K562 (cell line): ENCODE measurements at regions not wholly inside any gene's neighbourhood (a gene's known extent, or its start where the extent isn't known, plus 50 kb on each side); places are given as distances from the start of the nearest gene placed in this dataset.

Experiments
- ATAC-seq: fragments of 200-7000 bp; cut with Tn5 transposase; 3 replicates; pipeline ENCODE4 v1.9.1; 2020; ENCODE audit warnings: moderate library complexity
- BruUV-seq: library from RNA; stranded (reverse); fragments of 400-500 nt; replicated peaks from 2 replicates; lab custom pipeline; 2021; lab: Mats Ljungman, UMichigan
- CTCF ChIA-PET: fragments of 300-600 bp; formaldehyde crosslinking; extraction: SDS; loops from one replicate; lab custom pipeline; 2021; ENCODE audit warnings: low intra/inter-chr PET ratio; lab: Yijun Ruan, JAX
- POLR2A ChIA-PET: fragments of 300-600, 350-650 bp; sonication (Branson Sonifier 250); formaldehyde crosslinking; extraction: SDS; loops from one replicate; lab custom pipeline; 2021; ENCODE audit warnings: antibody characterized with exemption, inconsistent platforms; lab: Yijun Ruan, JAX
- DNase-seq, 4 experiments: peaks; one replicate each; pipeline versions ENCODE4 v3.0.0 to v3.0.0-alpha.2; 2011 to 2018; ENCODE audit warnings: low spot score in 3 of 4, mixed read lengths in 3 of 4; ENCODE audit errors: extremely low read depth in 1 of 4
- FAIRE-seq: peaks from 2 replicates; lab custom pipeline; 2011; peaks lifted over from hg19 to GRCh38; lab: Jason Lieb, UNC
- H2AFZ ChIP-seq: 2 replicates; pipeline ENCODE4 v1.6.0; 2011; ENCODE audit warnings: low read depth, low read length, control low read depth, inconsistent platforms
- H3K27ac ChIP-seq: fragments of 200-600 bp; 3 replicates; pipeline ENCODE4 v1.8.0; 2011; ENCODE audit warnings: low read depth, mild to moderate bottlenecking, control low read depth, inconsistent platforms, low read length, moderate library complexity, mixed read lengths; ENCODE audit errors: extremely low read depth
- H3K27me3 ChIP-seq, 2 experiments: fragments of 300-600 bp in 1 of 2; 2 replicates in 1 of 2; 3 replicates in 1 of 2; pipeline versions ENCODE4 v1.6.0 to v1.8.0; 2011; ENCODE audit warnings: inconsistent platforms in 2 of 2, low read length in 2 of 2, mild to moderate bottlenecking in 1 of 2, mixed read lengths in 1 of 2, moderate library complexity in 1 of 2; ENCODE audit not compliant: control insufficient read depth in 2 of 2, insufficient read depth in 2 of 2
- H3K36me3 ChIP-seq: fragments of 300-600 bp; 3 replicates; pipeline ENCODE4 v1.8.0; 2011; ENCODE audit warnings: mild to moderate bottlenecking, low read length, inconsistent platforms; ENCODE audit not compliant: control insufficient read depth, insufficient read depth
- H3K4me1 ChIP-seq, 2 experiments: fragments of 200-600 bp in 1 of 2; replicated peaks in 1 of 2; 2 replicates in 1 of 2; 3 replicates in 1 of 2; pipeline versions ENCODE4 v1.5.1 to v1.8.0; 2011; ENCODE audit warnings: inconsistent platforms in 2 of 2, low read length in 2 of 2, mild to moderate bottlenecking in 1 of 2, mixed read lengths in 1 of 2, moderate library complexity in 1 of 2; ENCODE audit not compliant: control insufficient read depth in 2 of 2, insufficient read depth in 2 of 2
- H3K4me2 ChIP-seq: 2 replicates; pipeline ENCODE4 v1.6.1; 2011; ENCODE audit warnings: low read length, control low read depth, inconsistent platforms, mixed read lengths; ENCODE audit not compliant: insufficient read depth
- H3K4me3 ChIP-seq: fragments of 200-600 bp; sonication (generic), shearing (Covaris generic); 2 replicates; pipeline ENCODE4 v1.5.1; 2016; ENCODE audit warnings: control low read depth, inconsistent platforms
- H3K79me2 ChIP-seq: fragments of 200-600 bp; 3 replicates; pipeline ENCODE4 v1.8.0; 2011; ENCODE audit warnings: low read length, inconsistent platforms; ENCODE audit not compliant: control insufficient read depth, insufficient read depth
- H3K9ac ChIP-seq, 2 experiments: 2 replicates each; pipeline versions ENCODE4 v1.6.0 to v1.6.1; 2011; ENCODE audit warnings: low read depth in 2 of 2, low read length in 2 of 2, control low read depth in 1 of 2, inconsistent platforms in 1 of 2, mild to moderate bottlenecking in 1 of 2, mixed read lengths in 1 of 2; ENCODE audit not compliant: insufficient read depth in 1 of 2
- H3K9me1 ChIP-seq: one replicate; pipeline ENCODE4 v1.6.0; 2011; ENCODE audit warnings: inconsistent platforms, mild to moderate bottlenecking, low read length, moderate library complexity; ENCODE audit not compliant: control insufficient read depth, insufficient read depth
- H3K9me3 ChIP-seq: replicated peaks from 2 replicates; pipeline ENCODE4 v1.5.1; 2011; ENCODE audit warnings: low read depth, low read length, inconsistent platforms; ENCODE audit not compliant: control insufficient read depth, insufficient read depth
- H4K20me1 ChIP-seq: replicated peaks from 2 replicates; pipeline ENCODE4 v1.6.1; 2011; ENCODE audit warnings: low read length, inconsistent platforms, mixed read lengths; ENCODE audit not compliant: control insufficient read depth, insufficient read depth
- ADNP ChIP-seq: fragments of 200-800 bp; sonication (Bioruptor generic); IDR thresholded peaks from 2 replicates; pipeline ENCODE4 v1.6.1; 2016; ENCODE audit warnings: missing genetic modification characterization, missing compliant biosample characterization
- ARID3A ChIP-seq: IDR thresholded peaks from 2 replicates; pipeline ENCODE4 v1.6.1; 2012; ENCODE audit warnings: low read depth, low read length, improper control_type of control experiment, borderline replicate concordance
- CEBPB ChIP-seq: fragments of 450-650 bp; IDR thresholded peaks from 2 replicates; pipeline ENCODE4 v1.6.1; 2016; ENCODE audit warnings: missing genetic modification characterization, missing compliant biosample characterization
- ESRRA ChIP-seq: fragments of 450-650 bp; IDR thresholded peaks from 2 replicates; pipeline ENCODE4 v1.6.1; 2014; ENCODE audit warnings: low read depth, mild to moderate bottlenecking, moderate library complexity, borderline replicate concordance
- GTF2E2 ChIP-seq: fragments of 200-800 bp; sonication (Bioruptor generic); IDR thresholded peaks from 2 replicates; pipeline ENCODE4 v1.6.1; 2016; ENCODE audit warnings: missing genetic modification characterization, missing compliant biosample characterization
- GTF2F1 ChIP-seq: IDR thresholded peaks from 2 replicates; pipeline ENCODE4 v1.6.1; 2011; ENCODE audit warnings: low read depth, low read length, improper control_type of control experiment
- KAT2B ChIP-seq: IDR thresholded peaks from one replicate; pipeline ENCODE4 v1.6.1; 2012; ENCODE audit warnings: low read depth, mild to moderate bottlenecking, control low read depth, inconsistent platforms, low read length, moderate library complexity
- NELFE ChIP-seq: IDR thresholded peaks from 2 replicates; pipeline ENCODE4 v1.6.1; 2011; ENCODE audit warnings: mild to moderate bottlenecking; ENCODE audit not compliant: insufficient read depth, insufficient read length
- PATZ1 ChIP-seq: fragments of 250-450 bp; sonication (Bioruptor Pico); IDR thresholded peaks from 2 replicates; pipeline ENCODE4 v1.5.0; 2020; ENCODE audit warnings: mild to moderate bottlenecking, borderline replicate concordance
- POLR2A ChIP-seq: fragments of 450-650 bp; conservative IDR thresholded peaks from 2 replicates; pipeline ENCODE4 v1.6.1; 2016
- RB1 ChIP-seq: fragments of 450-650 bp; IDR thresholded peaks from 2 replicates; pipeline ENCODE4 v1.6.1; 2017; ENCODE audit warnings: low read depth, mild to moderate bottlenecking
- SMARCE1 ChIP-seq: fragments of 450-650 bp; IDR thresholded peaks from 2 replicates; pipeline ENCODE4 v1.7.1; 2016; ENCODE audit warnings: mild to moderate bottlenecking
- SOX6 ChIP-seq: fragments of 450-650 bp; IDR thresholded peaks from 2 replicates; pipeline ENCODE4 v1.6.1; 2014; ENCODE audit warnings: mild to moderate bottlenecking
- TSC22D4 ChIP-seq: fragments of 450-650 bp; IDR thresholded peaks from 2 replicates; pipeline ENCODE4 v1.6.1; 2016; ENCODE audit warnings: missing genetic modification characterization, missing biosample characterization, control low read depth
- ZBTB7A ChIP-seq: IDR thresholded peaks from 2 replicates; pipeline ENCODE4 v1.6.1; 2011; ENCODE audit warnings: low read depth, mild to moderate bottlenecking, low read length, moderate library complexity, borderline replicate concordance; ENCODE audit not compliant: control insufficient read depth
- ZNF57 ChIP-seq: fragments of 450-650 bp; formaldehyde crosslinking; IDR thresholded peaks from 2 replicates; pipeline ENCODE4 v1.4.0; 2020; ENCODE audit warnings: mild to moderate bottlenecking, moderate library complexity
- WGBS: fragments of 100-300 bp; shearing (Covaris generic); methylation state at CpG from one replicate; pipeline ENCODE4 v1.1.6; 2016; ENCODE audit warnings: low coverage, mixed read lengths; ENCODE audit not compliant: insufficient coverage; ENCODE audit errors: missing lambda C conversion rate; 5-methylcytosine and 5-hydroxymethylcytosine counted together
- in situ Hi-C: fragments of 300-500 bp; cut with MboI; formaldehyde crosslinking; loops from 4 replicates; pipeline ENCODE4 v1.15.0; 2018; ENCODE audit warnings: inconsistent platforms, mixed read lengths
- intact Hi-C: fragments of 100-400 bp; cut with micrococcal nuclease; formaldehyde crosslinking; loops from 2 replicates; pipeline ENCODE4 v1.14.2; 2022
- TF ChIP-seq, protein P1 (sequence below): fragments of 450-650 bp; formaldehyde crosslinking; IDR thresholded peaks from 2 replicates; pipeline ENCODE4 v1.4.0; 2022; ENCODE audit warnings: missing genetic modification characterization
- TF ChIP-seq, protein P2 (sequence below), 2 experiments: fragments of 450-650 bp in 1 of 2; sonication (generic) in 1 of 2; formaldehyde crosslinking; conservative IDR thresholded peaks; 2 replicates each; pipeline versions ENCODE4 v1.4.0 to v1.8.1; 2020 to 2022; ENCODE audit warnings: mild to moderate bottlenecking in 1 of 2, missing genetic modification reagents in 1 of 2

GRCh38 chr2:45105050-45105582, 95.9 kb upstream of the SIX2 start (continued):
- TF ChIP-seq TSC22D4 (no peak), SOX6 (no peak), ADNP (tag) (no peak), CEBPB (tag) (no peak), GTF2E2 (tag) (no peak), KAT2B (no peak), GTF2F1 (no peak), ESRRA (no peak)
- TF ChIP-seq, all 486 proteins: peak for 0

DNA sequence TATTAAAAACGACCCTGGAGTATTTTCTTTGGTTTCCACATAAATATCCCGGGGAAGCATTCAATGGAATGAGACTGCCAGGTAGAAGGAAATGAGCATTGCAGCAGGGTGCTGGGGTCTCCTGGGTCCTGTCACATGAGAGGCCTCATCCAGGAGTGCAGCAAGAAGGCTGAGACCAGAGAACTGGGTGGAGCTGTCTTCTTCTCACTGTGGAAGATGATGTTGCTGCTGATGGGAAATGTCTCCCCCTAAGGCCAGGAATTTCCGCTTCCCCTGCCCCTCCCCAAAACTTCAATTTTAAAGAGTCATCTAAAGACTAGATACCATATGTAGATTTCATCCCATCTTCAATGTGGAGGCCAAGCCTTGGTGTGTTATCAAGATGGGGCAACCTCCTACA, 95.2 kb upstream of the SIX2 start:
- ATAC-seq (no peak), FAIRE-seq (no peak), DNase-seq (no peak)
- CTCF ChIA-PET: no interaction called here
- Histone ChIP-seq H2AFZ (no peak overlapping the region), H3K4me1 (no peaks in the 10 kb centered on the region), H3K79me2 (no peaks in the 10 kb centered on the region), H4K20me1 (no peaks in the 10 kb centered on the region), H3K36me3 (no peaks in the 10 kb centered on the region), H3K27me3 (no peaks in the 10 kb centered on the region), H3K4me2 (no peak overlapping the region), H3K9me3 (no peaks in the 10 kb centered on the region), H3K9ac (no peak overlapping the region), H3K4me3 (no peak overlapping the region), H3K9me1 (no peaks in the 10 kb centered on the region), H3K27ac (no peak overlapping the region)
- intact Hi-C loops (no loop called here), in situ Hi-C loops (no loop called here)
- POLR2A ChIA-PET: interaction anchor here (0.7 kb wide), 1 partner anchor 32 kb away, joined by 3 read pairs; no protein-coding TSS in a partner anchor
- BruUV-seq: no TSS peak
- WGBS: 0% methylated on average over 3 of the region's 3 CpGs
- TF ChIP-seq ARID3A (no peak), ZNF57 (CRISPR knock-in tag) (no peak), ZBTB7A (no peak), NELFE (no peak), POLR2A (no peak), PATZ1 (CRISPR knock-in tag) (no peak), SMARCE1 (no peak), RB1 (no peak)
- TF ChIP-seq, protein P1, sequence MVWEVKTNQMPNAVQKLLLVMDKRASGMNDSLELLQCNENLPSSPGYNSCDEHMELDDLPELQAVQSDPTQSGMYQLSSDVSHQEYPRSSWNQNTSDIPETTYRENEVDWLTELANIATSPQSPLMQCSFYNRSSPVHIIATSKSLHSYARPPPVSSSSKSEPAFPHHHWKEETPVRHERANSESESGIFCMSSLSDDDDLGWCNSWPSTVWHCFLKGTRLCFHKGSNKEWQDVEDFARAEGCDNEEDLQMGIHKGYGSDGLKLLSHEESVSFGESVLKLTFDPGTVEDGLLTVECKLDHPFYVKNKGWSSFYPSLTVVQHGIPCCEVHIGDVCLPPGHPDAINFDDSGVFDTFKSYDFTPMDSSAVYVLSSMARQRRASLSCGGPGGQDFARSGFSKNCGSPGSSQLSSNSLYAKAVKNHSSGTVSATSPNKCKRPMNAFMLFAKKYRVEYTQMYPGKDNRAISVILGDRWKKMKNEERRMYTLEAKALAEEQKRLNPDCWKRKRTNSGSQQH: no peak
- TF ChIP-seq, protein P2, sequence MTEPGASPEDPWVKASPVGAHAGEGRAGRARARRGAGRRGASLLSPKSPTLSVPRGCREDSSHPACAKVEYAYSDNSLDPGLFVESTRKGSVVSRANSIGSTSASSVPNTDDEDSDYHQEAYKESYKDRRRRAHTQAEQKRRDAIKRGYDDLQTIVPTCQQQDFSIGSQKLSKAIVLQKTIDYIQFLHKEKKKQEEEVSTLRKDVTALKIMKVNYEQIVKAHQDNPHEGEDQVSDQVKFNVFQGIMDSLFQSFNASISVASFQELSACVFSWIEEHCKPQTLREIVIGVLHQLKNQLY (CRISPR knock-in tag; conservative IDR thresholded peaks at IDR 0.05): no peak
